22Rv1 (cell line): ENCODE measurements at regions not wholly inside any gene's neighbourhood (a gene's known extent, or its start where the extent isn't known, plus 50 kb on each side); places are given as distances from the start of the nearest gene placed in this dataset.
"Not testable (repeated sequence)": the region's sequence is repeated elsewhere in the genome, so short reads cannot be mapped to it uniquely, and the experiment has no call there.

Experiments
- H3K27ac ChIP-seq: fragments of 450-650 bp; 2 replicates; pipeline ENCODE4 v1.5.1; 2017
- ZFX ChIP-seq: fragments of 450-650 bp; IDR thresholded peaks from 2 replicates; pipeline ENCODE4 v1.6.1; 2017; ENCODE audit warnings: antibody characterized with exemption, borderline replicate concordance
- TF ChIP-seq, protein P1 (sequence below): fragments of 450-650 bp; IDR thresholded peaks from 2 replicates; pipeline ENCODE4 v1.5.1; 2017; ENCODE audit warnings: mild to moderate bottlenecking

DNA sequence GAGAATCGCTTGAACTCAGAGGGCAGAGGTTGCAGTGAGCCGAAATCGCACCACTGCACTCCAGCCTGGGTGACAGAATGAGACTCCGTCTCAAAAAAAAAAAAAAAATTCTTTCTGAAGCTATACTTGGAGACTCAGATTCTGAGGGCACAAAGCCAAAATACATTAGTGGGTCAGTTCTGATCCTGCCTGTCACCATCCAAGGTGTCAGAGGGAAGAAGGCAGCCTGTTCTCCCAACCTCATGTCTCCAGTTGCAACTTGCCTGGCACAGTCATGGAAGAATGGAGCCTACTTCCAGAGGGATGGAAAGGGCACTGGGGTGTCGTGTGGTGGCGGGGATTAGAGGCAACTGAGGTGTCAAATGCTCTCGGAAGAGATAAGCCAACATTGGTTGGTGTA lies 104.8 kb upstream of the GATA6 start:
- no peak overlapping the region for H3K27ac ChIP-seq
- TF ChIP-seq ZFX, result no peak
- TF ChIP-seq, protein P1, sequence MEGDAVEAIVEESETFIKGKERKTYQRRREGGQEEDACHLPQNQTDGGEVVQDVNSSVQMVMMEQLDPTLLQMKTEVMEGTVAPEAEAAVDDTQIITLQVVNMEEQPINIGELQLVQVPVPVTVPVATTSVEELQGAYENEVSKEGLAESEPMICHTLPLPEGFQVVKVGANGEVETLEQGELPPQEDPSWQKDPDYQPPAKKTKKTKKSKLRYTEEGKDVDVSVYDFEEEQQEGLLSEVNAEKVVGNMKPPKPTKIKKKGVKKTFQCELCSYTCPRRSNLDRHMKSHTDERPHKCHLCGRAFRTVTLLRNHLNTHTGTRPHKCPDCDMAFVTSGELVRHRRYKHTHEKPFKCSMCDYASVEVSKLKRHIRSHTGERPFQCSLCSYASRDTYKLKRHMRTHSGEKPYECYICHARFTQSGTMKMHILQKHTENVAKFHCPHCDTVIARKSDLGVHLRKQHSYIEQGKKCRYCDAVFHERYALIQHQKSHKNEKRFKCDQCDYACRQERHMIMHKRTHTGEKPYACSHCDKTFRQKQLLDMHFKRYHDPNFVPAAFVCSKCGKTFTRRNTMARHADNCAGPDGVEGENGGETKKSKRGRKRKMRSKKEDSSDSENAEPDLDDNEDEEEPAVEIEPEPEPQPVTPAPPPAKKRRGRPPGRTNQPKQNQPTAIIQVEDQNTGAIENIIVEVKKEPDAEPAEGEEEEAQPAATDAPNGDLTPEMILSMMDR, result no peak

DNA sequence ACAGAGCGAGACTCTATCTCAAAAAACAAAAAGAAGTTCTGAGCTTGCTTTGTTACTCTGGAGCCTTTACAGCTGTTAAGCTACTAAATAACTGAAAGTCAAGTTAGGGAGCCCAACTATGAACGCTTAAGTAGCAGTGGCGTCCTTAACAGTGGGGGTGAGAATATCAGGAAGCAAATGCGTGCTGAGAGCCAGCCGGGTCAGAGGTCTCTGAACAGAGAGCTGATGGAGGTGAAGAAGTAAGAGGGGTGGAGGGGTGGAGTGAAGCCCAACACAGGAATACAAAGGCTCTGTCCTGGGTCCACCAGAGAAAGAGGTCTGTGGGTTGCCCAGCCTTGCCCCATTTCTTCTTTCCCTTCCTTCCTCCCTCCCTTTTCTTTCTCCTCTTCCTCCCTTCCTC lies 104.1 kb upstream of the GATA6 start:
- no peak overlapping the region for H3K27ac ChIP-seq
- TF ChIP-seq ZFX, result no peak
- TF ChIP-seq, protein P1, result no peak

DNA sequence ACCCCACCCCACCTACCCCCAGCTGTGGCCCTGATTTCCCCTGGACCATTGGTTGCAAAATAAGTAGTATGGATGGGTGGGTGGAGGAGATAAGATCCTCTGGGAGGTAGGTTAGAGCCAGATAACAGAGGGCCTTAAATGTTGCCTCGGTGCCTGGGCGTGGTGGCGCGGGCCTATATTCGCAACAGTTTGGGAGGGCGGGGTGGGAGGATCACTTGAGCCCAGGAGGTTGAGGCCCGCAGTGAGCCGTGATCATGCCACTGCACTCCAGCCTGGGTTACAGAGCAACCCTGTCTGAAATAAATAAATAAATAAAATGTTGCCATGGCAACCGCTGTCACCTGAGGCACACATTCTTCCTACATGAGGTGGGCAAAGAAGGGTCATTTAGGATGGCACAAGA lies 103.3 kb upstream of the GATA6 start:
- H3K27ac ChIP-seq, result no peak overlapping the region
- no peak for TF ChIP-seq ZFX
- TF ChIP-seq, protein P1, result no peak

DNA sequence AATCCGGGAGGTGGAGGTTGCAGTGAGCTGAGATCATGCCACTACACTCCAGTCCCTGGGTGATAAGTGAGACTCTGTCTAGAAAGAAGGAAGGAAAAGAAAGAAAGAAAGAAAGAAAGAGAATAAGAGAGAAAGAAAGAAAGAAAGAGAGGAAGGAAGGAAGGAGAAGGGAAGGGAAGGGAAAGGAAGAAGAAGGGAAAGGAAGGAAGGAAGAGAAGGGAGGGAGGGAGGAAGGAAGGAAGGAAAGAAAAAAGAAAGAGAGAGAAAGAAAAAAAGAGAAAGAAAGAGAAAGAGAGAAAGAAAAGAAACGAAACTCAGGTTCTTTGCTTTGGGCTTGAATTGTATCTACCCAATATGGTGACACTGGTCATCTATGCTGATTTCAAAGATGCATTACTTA lies 102.3 kb upstream of the GATA6 start:
- TF ChIP-seq, protein P1, result no peak
- TF ChIP-seq ZFX, result no peak
- no peak overlapping the region for H3K27ac ChIP-seq

DNA sequence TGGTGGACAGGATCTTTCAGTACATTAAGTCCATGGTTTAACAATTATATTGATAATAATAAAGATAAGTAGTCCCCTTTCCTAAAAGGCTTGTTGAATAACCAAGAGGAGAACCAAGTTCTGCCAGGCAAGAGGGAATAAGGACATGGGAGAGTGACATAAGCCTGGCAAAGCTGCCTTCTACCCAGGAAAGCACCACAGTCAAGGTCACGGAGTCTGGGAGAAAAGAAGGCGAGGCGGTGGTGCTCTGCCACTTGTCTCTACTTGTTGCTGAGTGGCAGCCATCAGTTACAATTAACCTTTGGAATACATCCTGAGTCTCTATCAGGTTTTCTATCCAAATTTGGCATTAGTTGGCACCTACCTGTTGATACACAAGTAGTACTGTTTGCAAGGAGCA lies 101.7 kb upstream of the GATA6 start:
- H3K27ac ChIP-seq, result no peak overlapping the region
- no peak for TF ChIP-seq ZFX
- TF ChIP-seq, protein P1, result no peak

DNA sequence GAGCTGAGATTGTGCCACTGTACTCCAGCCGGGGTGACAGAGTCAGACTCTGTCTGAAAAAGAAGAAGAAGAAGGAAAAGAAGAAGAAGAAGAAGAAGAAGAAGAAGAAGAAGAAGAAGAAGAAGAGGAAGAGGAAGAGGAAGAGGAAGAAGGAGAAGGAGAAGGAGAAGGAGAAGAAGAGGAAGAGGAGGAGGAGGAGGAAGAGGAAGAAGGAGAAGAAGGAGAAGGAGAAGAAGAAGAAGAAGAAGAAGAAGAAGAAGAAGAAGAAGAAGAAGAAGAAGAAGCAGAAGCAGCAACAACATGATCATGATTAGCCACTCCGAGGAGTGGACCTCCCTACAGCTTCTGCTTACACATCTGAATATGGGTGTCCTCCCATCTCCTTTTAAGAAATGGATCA lies 100.6 kb upstream of the GATA6 start:
- not testable (repeated sequence) for H3K27ac ChIP-seq

DNA sequence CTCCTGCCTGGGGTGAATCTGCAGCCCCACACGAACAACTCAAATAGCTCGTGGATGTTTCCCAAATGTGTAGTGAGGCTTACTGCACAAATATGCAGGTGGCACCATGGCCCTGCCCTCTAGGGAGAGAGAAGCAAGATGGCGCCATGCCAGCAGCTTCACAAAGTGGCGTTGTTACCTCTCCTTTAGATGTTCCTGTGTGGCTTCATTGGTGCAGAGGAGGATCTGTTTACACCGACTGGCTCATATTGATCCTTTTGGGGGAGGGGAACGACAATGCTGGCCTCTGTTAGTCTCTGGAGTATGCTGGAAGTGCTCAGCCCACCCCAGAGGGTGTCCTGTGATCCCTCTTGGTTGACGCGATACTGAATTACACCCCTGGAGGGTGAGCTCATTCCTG lies 99.5 kb upstream of the GATA6 start:
- TF ChIP-seq, protein P1, result no peak
- TF ChIP-seq ZFX, result no peak
- no peak overlapping the region for H3K27ac ChIP-seq

DNA sequence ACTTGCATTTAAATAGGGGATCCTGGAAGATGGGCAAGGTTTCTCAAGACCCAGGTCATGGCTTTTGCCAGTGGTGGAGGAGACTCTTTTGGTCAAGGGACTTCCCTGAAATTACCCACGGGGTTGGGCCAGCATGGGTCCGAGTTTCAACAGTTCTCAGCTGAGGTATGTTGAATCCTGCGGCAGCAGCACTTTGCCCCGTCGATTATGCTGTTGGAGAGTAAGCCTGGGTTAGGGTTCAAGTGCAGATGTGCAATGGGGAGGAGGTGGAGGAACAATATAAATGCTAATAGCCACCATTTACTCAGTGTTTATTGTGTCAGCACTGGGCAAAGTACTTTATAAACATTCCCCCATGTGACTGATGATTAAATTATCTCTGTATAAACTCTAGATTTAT lies 96.0 kb upstream of the GATA6 start:
- no peak overlapping the region for H3K27ac ChIP-seq
- TF ChIP-seq, protein P1, result no peak
- no peak for TF ChIP-seq ZFX
